Urinary bladder (tissue), 3 donors: ENCODE measurements at regions not wholly inside any gene's neighbourhood (a gene's known extent, or its start where the extent isn't known, plus 50 kb on each side); places are given as distances from the start of the nearest gene placed in this dataset.

Experiments used
- DNase-seq: peaks from one replicate; pipeline ENCODE4 v3.0.0-alpha.2; 2015; ENCODE audit errors: extremely low spot score
- H3K27ac ChIP-seq: one replicate; pipeline ENCODE4 v1.5.1; 2013; ENCODE audit warnings: low read depth, mild to moderate bottlenecking, moderate library complexity
- H3K36me3 ChIP-seq: one replicate; pipeline ENCODE4 v1.6.1; 2013; ENCODE audit warnings: mild to moderate bottlenecking, moderate library complexity; ENCODE audit not compliant: insufficient read depth
- H3K4me1 ChIP-seq: one replicate; pipeline ENCODE4 v1.6.1; 2013; ENCODE audit warnings: mild to moderate bottlenecking, moderate library complexity; ENCODE audit not compliant: insufficient read depth
- H3K4me3 ChIP-seq: one replicate; pipeline ENCODE4 v1.5.1; 2013; ENCODE audit warnings: low read depth, low read length
- WGBS: extraction: QIAGEN DNeasy Blood & Tissue Kit; methylation state at CpG from one replicate; pipeline ENCODE4 v1.1.7; 2013; 5-methylcytosine and 5-hydroxymethylcytosine counted together
- donor health status: healthy with polysubstance abuse.
- donor health status: healthy.

DNA sequence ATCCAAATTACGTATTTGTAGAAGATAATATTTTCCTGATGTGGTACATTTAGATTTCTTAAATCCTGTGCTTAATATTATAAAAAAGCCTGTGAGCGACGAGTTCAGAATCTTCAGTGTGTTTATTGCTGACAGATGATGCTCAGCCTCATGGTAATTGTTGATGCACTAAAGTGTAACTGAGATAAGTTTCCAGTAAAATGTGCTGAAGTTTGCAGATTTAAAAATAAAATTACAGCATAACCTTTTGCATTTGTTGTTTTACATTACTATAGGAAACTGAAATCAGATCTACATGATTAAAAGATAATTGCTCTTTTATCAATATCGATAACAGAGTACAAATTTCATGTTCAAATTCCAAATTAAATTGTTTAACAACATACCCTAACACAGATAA is 307.6 kb downstream of the FIGN start:
- H3K4me3 ChIP-seq: no peak overlapping the region
- no peak overlapping the region for H3K27ac ChIP-seq
- no peaks in the 10 kb centered on the region for H3K36me3 ChIP-seq
- 75% methylated on average over 4 of the region's 4 CpGs for WGBS
- no peaks in the 10 kb centered on the region for H3K4me1 ChIP-seq
- no peak for DNase-seq

DNA sequence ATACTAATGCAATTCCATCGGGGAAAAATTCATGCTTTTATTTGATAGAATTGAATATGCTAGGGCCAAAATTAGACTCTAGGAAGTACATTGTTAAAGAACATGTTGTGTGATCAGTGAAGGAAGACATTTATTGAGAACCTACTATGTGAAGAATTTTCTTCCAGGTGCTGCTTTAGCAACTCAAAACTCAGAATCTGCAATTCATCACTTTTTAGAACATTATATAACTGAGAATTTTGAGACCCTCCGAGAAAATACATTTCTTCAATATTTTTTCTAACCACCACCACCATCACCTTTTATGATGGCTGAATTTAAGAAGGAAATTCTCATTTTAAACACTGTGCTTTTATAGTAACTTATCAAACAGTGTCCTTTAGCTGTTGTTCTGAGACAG is 315.2 kb downstream of the FIGN start:
- DNase-seq: no peak
- 96% methylated on average over 2 of the region's 2 CpGs for WGBS
- Histone ChIP-seq H3K27ac (no peak overlapping the region), H3K4me3 (no peak overlapping the region), H3K36me3 (no peaks in the 10 kb centered on the region), H3K4me1 (no peaks in the 10 kb centered on the region)

DNA sequence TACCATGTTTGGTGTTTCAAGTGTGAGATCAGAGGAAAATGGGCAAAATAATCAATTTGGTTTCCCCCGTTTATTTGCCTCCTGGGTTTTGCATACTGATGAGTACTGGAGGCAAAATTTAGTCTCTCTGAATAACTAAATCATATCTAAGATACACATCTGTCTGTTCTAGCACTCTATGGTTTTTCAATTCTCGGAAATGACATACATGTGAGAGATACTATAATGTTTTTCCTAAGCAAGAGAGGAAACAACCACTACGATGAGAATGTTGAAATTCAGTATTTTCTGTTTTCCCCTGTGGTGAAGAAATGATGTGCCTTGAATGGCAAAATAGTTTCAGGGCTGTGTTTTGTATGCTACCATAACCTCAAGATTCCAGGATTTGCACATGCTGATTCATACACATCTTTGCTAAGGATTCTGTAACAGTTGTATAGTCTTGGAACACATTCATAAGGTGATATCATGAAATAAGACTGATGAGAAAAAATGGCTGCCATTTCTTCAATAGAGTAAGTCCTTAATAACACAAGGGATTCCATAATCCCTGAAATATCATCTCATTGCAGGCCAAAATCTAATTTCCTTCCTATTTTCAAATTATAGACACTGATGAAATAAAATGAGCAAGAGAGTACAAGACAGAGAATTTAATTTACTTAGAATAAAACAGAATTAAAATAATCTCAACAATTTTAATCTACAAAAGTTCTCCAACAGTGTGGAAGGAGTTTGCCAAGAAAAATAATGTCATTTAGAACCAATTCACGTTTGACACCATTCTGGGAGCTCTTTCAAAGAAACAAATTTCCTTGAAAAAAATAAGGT is 316.6 kb downstream of the FIGN start:
- Histone ChIP-seq H3K36me3 (no peaks in the 10 kb centered on the region), H3K27ac (no peak overlapping the region), H3K4me3 (no peak overlapping the region), H3K4me1 (no peaks in the 10 kb centered on the region)
- DNase-seq: no peak
- 83% methylated on average over 4 of the region's 4 CpGs for WGBS

DNA sequence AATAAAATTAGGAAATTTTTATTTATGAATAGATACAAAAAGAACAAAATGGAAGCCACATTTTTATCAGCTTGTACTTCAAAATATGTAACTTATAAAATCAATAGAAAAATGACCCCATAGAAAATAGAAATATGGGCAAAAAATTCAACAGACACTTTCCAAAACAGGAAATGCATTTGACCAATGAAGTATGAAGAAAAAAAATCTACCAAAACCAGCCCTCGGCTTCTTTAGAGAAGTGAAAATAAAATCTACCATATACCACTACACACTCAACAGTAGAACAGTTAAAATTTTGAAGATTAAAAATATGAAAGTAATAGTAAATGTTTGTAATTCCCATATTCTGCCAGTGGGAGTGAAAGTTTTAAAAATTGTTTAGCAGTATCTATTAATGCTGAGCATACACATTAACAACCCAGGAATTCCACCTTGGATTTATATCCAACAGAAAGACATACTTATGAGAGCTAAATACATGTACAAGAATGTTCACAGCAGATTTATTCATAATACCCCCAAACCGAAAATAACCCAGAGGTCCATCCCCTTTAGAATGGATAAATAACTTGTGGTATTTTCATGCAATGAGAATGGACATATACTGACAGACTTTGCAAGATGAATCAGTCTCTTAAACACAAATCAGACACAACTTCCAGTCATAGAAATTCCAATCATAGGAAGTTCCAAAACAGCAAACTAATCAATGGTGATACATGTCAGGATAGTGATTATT is 318.0 kb downstream of the FIGN start:
- no peak for DNase-seq
- Histone ChIP-seq H3K4me3 (no peak overlapping the region), H3K27ac (no peak overlapping the region), H3K36me3 (no peaks in the 10 kb centered on the region), H3K4me1 (no peaks in the 10 kb centered on the region)
- WGBS: 79% methylated on average over 2 of the region's 2 CpGs

DNA sequence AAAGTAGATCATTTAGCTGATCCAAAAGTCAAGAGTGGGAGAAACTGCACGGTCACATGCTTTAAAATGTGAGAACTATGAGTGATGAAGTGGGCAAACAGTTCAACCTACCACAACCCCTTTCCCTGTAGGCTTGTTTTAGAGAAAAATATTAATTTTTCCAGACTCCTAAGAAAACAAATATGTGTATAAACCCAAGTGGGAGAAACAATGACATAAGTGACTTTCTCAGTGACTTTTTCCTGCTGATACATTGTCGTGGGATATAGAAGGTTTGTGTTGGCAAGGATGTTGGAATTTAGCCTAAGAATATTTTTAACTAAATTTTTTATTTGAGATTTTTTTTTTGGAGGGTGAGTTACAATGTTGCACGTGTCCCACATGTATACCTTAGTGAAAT is 321.7 kb downstream of the FIGN start:
- no peak overlapping the region for H3K27ac ChIP-seq
- no peak for DNase-seq
- H3K36me3 ChIP-seq: no peaks in the 10 kb centered on the region
- 84% methylated on average over 3 of the region's 3 CpGs for WGBS
- H3K4me3 ChIP-seq: no peak overlapping the region
- H3K4me1 ChIP-seq: no peaks in the 10 kb centered on the region

DNA sequence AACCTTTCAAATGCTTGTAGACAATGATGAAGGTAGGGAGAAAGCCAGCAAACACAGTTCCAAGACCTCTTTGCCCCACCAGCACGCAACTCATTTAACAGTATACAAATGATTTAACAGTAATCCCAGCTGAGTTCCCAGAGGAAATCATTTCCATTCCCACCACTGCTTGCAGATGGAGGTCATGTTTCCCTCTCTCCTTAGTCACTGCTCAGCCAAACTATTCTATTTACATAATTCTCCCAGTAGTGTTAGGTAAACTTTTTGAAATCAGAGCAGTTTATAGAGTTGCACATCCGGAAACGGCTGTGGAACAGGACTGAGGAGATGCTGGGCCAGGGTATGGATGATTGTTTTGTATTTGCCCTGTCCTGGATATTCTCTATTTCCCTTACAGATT is 328.5 kb downstream of the FIGN start:
- WGBS: 25% methylated on average over 3 of the region's 3 CpGs
- Histone ChIP-seq H3K27ac (no peak overlapping the region), H3K4me1 (no peaks in the 10 kb centered on the region), H3K4me3 (no peak overlapping the region), H3K36me3 (no peaks in the 10 kb centered on the region)
- no peak for DNase-seq

DNA sequence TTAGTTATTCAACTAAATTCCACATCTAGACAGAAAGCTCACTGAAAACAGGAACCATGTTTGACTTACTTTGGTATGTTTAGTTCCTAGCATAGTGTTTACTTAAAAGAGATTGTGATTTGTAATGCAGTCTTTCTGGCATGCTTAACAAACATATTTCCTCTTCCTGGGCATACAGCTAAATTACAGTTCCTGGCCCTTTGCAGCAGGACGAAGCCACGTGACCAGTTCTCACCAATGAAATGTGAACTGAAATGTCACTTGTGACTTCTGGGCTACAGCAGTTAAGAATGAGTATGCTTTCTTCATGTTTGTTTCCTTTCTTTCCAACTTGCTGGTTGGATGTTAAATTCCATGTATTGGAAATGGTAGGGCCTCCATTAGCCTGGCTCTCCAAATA is 330.5 kb downstream of the FIGN start:
- no peak for DNase-seq
- Histone ChIP-seq H3K27ac (no peak overlapping the region), H3K4me3 (no peak overlapping the region), H3K4me1 (no peaks in the 10 kb centered on the region), H3K36me3 (no peaks in the 10 kb centered on the region)
- WGBS: 86% methylated on average over 2 of the region's 2 CpGs

DNA sequence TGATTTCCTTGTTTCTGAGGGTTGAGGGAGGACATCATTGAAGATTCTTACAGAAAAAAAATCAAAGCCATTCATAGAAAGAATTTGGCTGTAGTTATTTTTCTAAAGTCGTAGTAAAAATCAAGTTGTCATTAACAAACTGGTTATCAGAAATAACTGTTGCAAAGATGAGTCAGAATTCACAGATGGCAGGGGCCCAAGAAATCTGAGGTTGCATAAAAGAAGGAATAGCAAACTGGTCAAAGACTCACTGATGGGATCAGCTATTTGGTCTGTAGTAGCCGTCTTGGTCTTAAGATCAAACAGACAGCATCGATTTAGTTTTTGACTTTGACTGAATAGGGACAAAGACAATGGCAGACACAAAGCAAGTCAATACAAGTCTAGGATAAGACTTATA is 334.3 kb downstream of the FIGN start:
- WGBS: 65% methylated on average over 3 of the region's 3 CpGs
- no peak for DNase-seq
- no peak overlapping the region for H3K27ac ChIP-seq
- no peak overlapping the region for H3K4me3 ChIP-seq
- H3K4me1 ChIP-seq: no peaks in the 10 kb centered on the region
- H3K36me3 ChIP-seq: no peaks in the 10 kb centered on the region

DNA sequence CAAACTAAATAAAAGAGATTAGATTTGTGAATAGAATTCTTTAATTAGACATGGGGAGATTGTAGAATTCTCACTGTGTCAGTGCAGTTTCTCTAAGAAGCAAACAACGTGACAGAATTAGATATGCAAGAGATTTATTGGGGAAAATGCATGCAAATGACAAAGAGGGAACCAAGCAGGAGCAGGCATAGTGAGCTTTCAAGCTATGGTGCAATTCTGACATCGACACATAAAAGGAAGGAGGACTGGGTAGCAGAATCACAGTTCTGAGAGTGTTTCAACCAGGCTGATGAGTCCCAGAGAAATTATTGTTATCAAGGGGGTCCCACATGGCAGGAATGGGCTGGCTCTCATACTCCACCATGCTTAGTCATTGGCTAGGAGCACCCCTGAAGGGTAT is 338.4 kb downstream of the FIGN start:
- H3K27ac ChIP-seq: no peak overlapping the region
- no peaks in the 10 kb centered on the region for H3K36me3 ChIP-seq
- no peak for DNase-seq
- no peak overlapping the region for H3K4me3 ChIP-seq
- WGBS: 70% methylated on average over 2 of the region's 2 CpGs
- H3K4me1 ChIP-seq: no peaks in the 10 kb centered on the region

DNA sequence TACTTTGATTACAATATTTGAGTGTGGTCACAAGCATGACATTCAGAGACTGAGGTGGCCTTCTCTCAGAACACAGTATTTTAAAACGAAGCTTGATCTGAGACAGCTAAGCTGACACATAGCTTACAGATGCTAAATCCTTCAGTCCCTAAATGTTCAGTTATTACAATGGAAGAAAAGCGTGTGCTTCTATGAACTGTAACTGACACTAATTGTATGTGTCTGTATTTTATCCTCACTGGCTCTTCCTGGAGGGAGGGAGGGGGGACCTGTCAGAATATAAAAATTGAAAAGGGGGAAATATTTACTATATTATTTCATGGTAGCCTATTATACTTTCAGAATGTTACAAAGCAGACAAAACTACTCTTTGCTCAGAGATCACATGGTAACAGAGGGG is 340.2 kb downstream of the FIGN start:
- Histone ChIP-seq H3K4me1 (no peaks in the 10 kb centered on the region), H3K4me3 (no peak overlapping the region), H3K36me3 (no peaks in the 10 kb centered on the region), H3K27ac (no peak overlapping the region)
- no peak for DNase-seq
- WGBS: 78% methylated on average over 2 of the region's 2 CpGs

DNA sequence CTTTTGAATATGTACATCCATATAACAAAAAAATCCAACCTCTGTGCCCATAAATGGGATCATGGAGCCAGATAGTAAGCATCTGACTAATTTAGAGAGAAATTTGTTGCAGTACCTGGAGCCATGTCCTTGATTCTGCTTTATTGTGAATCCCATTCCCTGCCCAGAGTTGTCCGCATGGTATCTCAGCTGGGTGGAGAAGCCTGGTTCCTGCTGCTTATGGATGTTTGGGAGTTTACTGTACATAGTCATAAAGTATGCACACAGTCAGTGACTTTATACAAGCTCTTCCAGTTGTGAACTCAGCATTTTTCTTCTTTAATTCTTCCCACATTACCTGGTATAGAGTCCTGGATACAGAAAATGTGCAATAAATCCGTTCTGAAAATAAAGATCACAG is 346.0 kb downstream of the FIGN start:
- Histone ChIP-seq H3K4me1 (no peaks in the 10 kb centered on the region), H3K36me3 (no peaks in the 10 kb centered on the region), H3K27ac (no peak overlapping the region), H3K4me3 (no peak overlapping the region)
- 63% methylated on average over 2 of the region's 2 CpGs for WGBS
- no peak for DNase-seq

DNA sequence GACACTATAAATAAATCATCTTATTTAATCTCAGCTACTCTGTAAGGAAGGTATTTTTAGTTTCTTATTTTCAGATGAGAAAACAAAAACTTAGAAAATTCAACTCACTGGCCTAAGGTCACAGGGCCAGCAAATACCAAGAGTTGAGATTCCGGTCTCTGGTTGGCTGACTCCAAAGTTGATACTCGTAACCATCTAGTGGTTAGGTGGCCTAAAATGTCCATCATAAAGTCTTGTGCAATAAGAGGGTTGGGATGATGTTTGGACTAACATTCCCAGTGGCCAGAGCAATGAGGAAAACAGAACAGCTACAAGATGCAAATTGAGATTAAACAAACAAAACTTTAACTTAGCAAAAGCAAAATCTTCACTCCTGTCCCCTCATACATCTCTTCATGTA is 360.3 kb downstream of the FIGN start:
- DNase-seq: no peak

DNA sequence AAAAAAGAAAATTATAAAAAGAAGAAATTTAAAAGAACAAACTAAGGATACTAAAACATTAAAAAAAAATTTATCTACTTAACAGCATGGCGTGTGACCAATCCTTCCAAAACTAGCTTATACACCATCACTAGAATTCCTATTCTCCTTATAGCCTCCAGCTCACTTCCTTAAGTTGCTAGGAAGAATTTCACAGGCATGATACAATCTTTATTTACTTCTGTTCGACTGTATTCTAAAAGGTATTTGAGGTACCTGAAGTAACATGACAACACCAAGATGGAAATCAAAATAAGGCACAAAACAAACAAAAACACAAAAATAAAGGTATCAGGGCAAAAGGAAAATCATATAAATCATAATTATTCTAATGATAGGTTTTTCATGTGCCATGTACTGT is 360.7 kb downstream of the FIGN start:
- DNase-seq: no peak
- Histone ChIP-seq H3K4me3 (no peak overlapping the region), H3K36me3 (no peaks in the 10 kb centered on the region), H3K4me1 (no peaks in the 10 kb centered on the region), H3K27ac (no peak overlapping the region)
- WGBS: 80% methylated on average over 2 of the region's 2 CpGs

More for the DNA sequence above, 360.3 kb downstream of the FIGN start:
- 85% methylated on average over 2 of the region's 2 CpGs for WGBS
- H3K4me1 ChIP-seq: no peaks in the 10 kb centered on the region
- no peak overlapping the region for H3K4me3 ChIP-seq
- no peak overlapping the region for H3K27ac ChIP-seq
- no peaks in the 10 kb centered on the region for H3K36me3 ChIP-seq

DNA sequence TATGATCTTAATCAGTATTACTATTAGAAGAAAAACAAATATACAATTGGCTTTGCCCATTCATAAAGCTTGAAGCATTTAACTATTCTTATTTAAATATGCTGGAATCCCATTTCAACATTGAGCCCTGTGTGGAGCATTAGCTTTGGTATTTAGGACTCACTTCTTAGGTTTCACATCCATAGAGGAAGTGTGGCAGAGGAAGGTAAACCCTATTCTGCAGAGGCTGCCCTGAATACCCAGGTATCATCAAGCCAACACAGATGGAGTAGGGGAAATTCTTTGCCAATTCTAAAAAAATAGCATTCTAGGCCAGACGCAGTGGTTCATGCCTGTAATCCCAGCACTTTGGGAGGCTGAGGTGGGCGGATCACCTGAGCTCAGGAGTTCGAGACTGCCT is 361.5 kb downstream of the FIGN start:
- WGBS: 97% methylated on average over 3 of the region's 3 CpGs
- Histone ChIP-seq H3K27ac (no peak overlapping the region), H3K36me3 (no peaks in the 10 kb centered on the region), H3K4me3 (no peak overlapping the region), H3K4me1 (no peaks in the 10 kb centered on the region)
- DNase-seq: no peak
